ENCODE measurements at regions not wholly inside any gene's neighbourhood (a gene's known extent, or its start where the extent isn't known, plus 50 kb on each side); places are given as distances from the start of the nearest gene placed in this dataset.
"Not testable (repeated sequence)": the region's sequence is repeated elsewhere in the genome, so short reads cannot be mapped to it uniquely, and the experiment has no call there.

DNA sequence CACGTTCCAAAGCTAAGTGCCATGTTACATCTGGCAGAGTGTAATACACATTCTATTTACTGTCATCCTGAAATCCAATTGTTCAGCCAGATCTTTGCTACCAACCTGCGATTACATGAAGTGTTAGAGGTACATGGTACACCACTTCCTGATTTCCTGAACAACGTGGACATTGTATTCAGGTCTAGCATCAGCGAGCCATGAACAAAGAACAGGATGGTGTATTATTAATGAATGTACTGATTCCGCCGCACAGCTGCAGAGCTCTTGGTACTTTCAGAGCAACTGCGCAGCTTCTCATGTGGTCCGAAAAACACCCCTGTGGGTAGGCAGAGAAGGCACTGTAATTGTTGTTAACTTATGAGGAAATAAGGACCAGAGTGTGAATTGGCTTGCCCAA lies 511.4 kb downstream of the AJAP1 start:
- no peak for DNase-seq

GRCh38 chr1:5164158-5164557 lies 509.7 kb downstream of the AJAP1 start:
- no peak for DNase-seq

DNA sequence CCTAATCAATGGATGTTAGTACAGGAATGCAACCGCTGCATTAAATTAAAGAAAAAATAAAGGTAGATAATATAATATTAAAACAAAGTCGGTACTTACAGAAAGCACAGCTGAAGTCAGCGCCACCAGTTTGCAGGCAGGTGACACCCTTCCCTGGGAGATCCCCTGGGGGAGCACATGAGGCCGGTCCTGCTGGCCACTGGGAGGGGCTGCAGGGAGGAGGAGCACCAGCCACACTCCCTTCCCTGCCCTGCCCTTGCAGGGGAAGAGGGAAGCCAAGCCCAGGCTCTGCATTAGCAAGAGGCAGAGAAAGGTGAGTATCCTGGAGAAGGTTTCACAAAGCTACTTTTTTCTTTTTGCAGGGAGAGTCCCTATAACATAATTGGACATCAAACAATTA lies 507.0 kb downstream of the AJAP1 start:
- no peak for DNase-seq

GRCh38 chr1:5157175-5157574 lies 502.8 kb downstream of the AJAP1 start:
- DNase-seq, result no peak

DNA sequence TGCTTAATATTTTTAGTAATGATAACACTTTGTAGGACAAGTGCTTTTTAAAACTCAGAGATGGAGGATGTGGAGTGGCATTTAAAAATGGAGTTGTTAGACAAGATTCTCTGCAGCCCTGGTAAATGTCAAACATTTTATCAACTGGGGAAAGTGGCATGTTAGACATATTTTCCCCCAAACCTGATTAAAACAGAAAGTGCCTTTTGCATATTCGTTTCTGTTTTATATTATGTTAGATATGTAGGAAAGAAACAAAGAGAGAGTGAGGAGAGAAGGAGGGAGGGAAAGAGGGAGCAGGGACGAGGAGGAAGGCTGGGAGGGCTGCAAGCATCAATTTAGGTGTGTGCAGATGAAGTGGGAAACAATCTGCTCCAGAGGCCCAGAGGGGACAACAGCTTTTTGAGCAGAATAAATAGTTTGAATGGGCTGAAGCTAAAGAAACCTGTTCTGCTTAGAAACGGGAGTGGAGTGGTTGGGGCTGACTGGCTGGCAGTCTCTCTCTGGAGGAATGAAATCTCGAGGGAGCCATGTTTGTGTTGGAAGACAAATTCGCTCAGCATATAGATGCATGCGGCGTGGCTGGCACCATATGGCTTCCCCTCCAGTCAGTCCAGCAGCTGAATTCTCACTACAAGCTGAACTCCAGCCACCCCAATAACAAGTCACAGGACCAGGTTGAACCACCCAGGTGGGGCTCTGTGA lies 502.2 kb downstream of the AJAP1 start:
- no peak for DNase-seq

- DNase-seq, result no peak
These were observed 497.1 kb downstream of the AJAP1 start for GRCh38 chr1:5151511-5151910.

DNA sequence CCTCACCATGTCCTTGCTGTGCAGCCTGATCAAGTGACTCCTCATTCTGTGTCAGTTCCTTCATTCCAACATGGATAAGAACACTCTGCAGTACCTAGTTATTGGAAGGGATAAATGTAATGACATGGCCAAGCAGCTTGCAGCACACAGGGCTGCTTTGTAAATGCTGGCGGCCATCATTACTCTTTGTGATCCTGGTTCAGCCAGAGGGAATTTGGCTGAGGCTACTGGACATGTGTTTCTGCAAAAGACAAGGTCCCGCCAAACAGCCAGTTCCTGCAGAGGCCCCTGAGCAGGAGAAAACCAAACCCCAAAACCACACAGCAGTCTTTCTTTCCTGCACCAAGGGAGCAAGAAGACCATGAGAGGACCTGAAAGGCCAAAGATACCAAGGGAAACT lies 495.8 kb downstream of the AJAP1 start:
- DNase-seq, result no peak

DNA sequence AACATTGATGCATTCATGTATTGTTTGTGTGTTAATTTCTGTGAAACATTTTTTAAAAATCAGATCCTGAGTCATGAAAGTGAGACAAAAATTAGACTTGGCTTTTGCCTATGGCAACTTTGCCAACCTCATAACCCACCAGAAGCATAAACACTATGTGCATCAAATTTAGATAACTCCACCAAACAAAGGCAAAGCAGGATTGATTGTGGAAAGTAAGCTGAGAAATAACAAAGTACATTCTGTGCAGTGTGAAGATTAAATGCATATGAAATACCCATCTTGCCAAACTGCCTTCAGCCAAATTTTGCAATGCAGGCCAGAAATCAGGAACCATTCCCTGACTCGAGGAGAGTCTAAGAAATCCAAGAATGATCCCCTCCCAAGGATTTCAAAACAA lies 493.4 kb downstream of the AJAP1 start:
- no peak for DNase-seq

DNA sequence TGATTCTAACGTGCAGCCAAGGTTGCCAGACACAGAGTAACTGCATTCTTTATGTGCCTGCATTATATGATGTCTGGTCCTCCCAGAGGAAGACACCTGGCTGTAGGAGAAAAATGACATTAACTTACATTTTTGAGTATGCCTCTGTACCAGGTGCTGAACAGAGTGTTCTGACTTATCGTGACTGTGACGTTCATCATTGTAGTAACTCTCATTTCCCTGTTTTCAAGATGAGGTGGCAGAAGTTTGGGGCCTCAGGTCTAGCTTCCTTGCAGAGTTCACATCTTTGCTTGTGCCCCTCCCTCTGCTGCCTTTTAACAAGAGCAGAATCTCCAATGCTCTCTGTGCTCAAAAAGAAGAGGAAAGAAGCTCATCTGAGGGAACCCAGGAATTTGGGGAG lies 488.0 kb downstream of the AJAP1 start:
- DNase-seq, result no peak

GRCh38 chr1:5141750-5142149 lies 487.3 kb downstream of the AJAP1 start:
- no peak for DNase-seq

DNA sequence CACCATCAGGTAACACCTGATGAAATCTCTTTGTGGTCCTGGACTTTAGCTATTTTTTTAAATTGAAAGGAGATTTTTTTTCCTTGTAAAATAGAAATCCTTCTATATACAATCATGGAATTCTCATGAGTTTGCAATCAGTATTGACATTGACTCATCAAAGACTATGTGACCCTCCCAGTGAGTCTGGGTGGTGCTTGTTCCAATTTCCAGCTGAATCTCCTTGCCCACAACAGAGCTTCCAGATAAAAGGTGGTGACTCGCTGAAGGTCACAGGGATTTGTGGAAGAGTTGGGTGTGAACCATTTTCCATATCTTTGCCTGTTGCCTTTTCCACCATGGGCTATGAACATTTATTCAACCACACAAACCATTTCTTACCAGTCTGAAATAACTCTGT lies 486.6 kb downstream of the AJAP1 start:
- no peak for DNase-seq

- DNase-seq, result no peak
These were observed 485.7 kb downstream of the AJAP1 start for GRCh38 chr1:5140136-5140535.

DNA sequence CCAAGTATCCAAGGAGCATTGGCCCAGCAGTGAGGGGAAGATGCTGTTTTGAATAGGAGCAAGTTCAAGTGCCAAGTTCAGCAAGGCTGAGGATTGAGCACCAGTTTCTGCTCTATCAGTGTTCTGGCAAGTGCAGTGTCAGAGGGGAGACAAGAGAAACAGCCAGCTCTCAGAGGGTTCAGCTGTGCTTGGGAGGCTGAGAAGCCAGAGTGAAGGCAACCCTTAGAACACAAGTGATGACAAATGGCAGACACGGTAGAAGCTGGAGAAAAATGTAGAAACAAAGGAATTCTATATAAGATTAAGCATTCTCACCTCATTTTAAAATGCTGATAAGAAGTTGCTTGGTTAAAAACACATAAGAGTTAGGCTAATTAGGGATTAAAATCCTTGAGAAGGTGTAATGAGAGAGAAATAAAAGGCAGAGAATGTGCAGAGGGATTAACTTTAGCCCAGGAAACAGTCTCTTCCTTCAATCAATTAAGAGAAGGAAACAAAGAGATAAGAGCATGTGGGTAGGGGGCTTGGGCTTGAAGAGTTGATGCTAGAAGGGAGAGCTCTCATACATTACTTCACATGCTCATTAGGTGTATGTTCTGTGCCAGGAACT lies 475.4 kb downstream of the AJAP1 start:
- DNase-seq, result no peak

- DNase-seq, result no peak
These were observed 470.8 kb downstream of the AJAP1 start for GRCh38 chr1:5125208-5125607.

DNA sequence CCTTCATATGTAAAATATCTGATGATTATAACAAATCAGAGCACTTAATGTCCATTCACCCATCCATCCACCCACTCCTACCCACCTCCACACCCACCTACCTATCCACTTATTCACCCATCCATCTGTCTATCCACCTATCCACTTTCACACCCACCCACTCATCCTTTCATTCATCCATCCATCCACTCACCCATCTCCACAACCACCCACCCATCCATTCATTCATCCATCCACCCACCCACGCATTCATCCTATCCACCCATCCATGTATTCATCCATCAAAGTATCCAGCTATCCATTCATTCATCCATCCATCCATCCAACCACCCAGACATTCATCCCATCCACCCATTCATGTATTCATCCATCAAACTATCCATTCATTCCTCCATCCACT lies 466.1 kb downstream of the AJAP1 start:
- DNase-seq, result no peak

DNA sequence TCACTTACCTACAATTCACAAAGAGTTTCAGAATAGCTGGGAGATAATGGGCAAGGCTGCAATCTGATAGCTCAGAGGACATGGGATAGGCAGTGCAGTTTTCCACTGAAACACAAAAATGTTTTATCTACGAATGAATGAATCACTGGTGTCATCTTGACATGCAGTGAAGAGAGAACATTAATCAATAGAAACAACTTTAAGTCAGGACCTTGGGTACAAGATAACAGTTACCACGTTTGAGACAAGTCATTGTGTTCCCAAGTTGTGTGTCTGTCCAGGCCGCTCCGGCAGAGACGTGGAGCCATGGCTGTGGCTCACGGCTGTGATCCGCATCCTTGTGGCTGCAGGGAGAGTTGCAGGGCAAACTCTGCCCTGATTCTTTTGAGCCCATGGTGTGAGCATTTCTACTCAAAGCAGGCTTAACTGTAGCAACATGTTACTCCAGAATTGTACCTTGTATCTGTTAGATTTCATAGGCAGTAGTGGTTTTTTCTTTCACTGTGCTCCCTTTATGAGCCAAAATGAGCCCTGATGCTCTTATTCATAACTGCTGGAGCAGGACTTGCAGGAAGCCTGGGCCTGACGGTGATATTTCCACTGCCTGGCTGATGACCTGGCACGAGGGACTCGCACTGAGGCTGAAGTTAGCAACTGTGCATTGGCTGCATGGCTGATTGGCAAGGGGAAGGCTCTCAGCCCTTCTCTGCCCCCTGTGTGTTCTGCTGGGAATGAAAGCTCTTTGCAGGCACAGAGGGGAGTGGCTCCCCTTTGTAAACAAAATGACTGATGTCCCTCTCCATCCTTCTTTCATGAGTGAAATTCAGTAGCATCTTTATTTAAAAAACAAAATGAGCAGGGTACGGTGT lies 465.2 kb downstream of the AJAP1 start:
- no peak for DNase-seq

DNA sequence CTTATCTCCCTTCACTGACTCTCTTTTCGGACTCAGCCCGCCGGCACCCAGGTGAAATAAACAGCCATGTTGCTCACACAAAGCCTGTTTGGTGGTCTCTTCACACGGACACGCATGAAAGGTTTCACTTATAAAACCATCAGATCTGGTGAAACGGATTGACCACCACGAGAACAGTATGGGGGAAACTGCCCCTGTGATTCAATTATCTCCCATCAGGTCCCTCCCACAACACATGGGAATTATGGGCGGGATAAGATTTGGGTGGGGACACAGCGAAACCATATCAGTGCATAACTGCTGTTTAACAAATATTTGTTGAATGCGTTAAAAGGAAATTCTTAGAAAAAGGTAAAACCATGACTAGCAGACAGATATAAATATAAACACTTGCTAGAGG lies 464.4 kb downstream of the AJAP1 start:
- not testable (repeated sequence) for DNase-seq

DNA sequence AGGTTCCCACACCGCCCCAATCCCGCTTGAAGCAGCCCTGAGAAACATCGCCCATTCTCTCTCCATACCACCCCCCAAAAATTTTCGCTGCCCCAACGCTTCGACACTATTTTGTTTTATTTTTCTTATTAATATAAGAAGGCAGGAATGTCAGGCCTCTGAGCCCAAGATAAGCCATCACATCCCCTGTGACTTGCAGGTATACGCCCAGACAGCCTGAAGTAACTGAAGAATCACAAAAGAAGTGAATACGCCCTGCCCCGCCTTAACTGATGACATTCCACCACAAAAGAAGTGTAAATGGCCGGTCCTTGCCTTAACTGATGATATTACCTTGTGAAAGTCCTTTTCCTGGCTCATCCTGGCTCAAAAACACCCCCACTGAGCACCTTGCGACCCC lies 463.9 kb downstream of the AJAP1 start:
- DNase-seq, result not testable (repeated sequence)

GRCh38 chr1:5111581-5111980 lies 457.2 kb downstream of the AJAP1 start:
- DNase-seq, result no peak

- no peak for DNase-seq
These were observed 456.1 kb downstream of the AJAP1 start for GRCh38 chr1:5110508-5110907.

DNA sequence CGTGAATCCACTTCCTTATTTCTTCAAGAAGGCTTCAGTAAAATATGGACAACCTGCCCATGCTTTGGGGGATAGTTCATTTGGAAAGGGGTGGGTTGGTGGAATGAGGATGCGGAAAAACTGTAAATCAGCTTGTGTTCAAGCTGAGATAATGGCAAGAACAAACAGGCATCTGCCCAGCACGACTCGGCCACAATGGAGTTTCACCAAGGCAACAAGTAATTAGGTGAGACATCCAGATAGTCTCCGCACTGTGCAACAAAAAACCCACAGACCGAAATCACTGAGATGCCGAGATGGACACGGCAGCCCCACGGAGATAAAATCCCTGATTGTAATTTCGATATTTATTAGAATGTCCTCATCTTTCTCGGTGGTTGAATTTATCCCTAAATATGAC lies 455.2 kb downstream of the AJAP1 start:
- DNase-seq, result no peak

DNA sequence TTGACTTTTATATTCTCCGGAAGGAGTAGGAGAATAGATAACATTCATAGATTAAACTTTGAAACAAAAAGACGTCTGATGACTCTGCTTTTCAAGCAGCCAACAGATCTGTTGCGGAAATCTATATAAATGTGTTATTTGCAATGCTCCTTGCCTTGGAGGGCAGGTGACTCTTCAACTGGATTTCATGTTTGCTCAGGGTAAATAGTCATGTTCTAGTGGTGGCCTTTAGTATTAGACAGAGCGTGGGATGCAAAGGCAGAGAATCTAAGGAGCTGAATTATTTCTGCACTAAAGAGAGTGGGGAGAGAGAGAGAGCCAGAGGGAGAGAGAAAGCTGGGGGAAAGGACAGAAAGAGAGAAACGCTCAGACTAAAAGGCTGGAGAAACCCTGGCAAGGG lies 454.3 kb downstream of the AJAP1 start:
- no peak for DNase-seq

GRCh38 chr1:5105744-5106143 lies 451.3 kb downstream of the AJAP1 start:
- DNase-seq, result no peak

DNA sequence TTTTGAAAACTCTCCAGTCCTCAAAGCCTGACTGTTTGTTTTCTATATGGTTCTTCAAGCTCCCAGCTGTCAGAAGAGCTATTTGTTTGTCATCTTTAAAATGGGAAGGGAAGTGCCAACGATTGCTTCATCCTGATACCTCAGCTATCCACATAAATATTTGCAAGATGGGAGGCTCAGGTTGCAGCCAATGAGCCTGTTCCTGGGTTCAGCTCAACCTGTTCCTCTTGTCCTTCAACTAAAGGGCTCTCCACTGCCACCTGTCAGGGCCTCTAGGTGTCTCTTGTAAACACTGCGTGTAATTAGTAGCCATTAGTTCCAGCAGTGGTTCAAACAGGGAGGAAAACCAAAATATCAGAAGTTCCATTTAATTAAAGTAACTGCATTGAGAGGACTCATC lies 445.1 kb downstream of the AJAP1 start:
- DNase-seq, result no peak

Measured in activated naive CD4-positive, alpha-beta T cell treated with anti-CD3 and anti-CD28 coated beads, Interleukin-2, amount 50 U/mL, for 16 hours (primary cell).